Brain microvascular endothelial cell (primary cell): ENCODE measurements at regions not wholly inside any gene's neighbourhood (a gene's known extent, or its start where the extent isn't known, plus 50 kb on each side); places are given as distances from the start of the nearest gene placed in this dataset.

Experiments
- DNase-seq: peaks from one replicate; pipeline ENCODE4 v3.0.0-alpha.2; 2020
- H3K27ac ChIP-seq: fragments of 250-450 bp; sonication (Bioruptor Pico); 2 replicates; pipeline ENCODE4 v1.5.1; 2020; ENCODE audit warnings: mild to moderate bottlenecking, moderate library complexity
- H3K27me3 ChIP-seq: fragments of 250-450 bp; sonication (Bioruptor Pico); replicated peaks from 2 replicates; pipeline ENCODE4 v1.5.1; 2020; ENCODE audit warnings: mild to moderate bottlenecking
- H3K36me3 ChIP-seq: fragments of 250-450 bp; sonication (Bioruptor Pico); replicated peaks from 2 replicates; pipeline ENCODE4 v1.5.1; 2020; ENCODE audit warnings: mild to moderate bottlenecking
- H3K4me3 ChIP-seq: 2 replicates; pipeline ENCODE4 v1.5.1; 2011; ENCODE audit warnings: low read depth, mild to moderate bottlenecking, control low read depth, low read length, moderate library complexity
- CTCF ChIP-seq: IDR thresholded peaks from 2 replicates; pipeline ENCODE4 v1.5.1; 2011; ENCODE audit warnings: low read depth, mild to moderate bottlenecking, moderate library complexity, low read length, control low read depth, inconsistent platforms; ENCODE audit errors: missing control alignments
- in situ Hi-C: cut with HindIII; loops from 2 replicates; pipeline ENCODE4 v1.10.0; 2017; ENCODE audit warnings: low sequenced_read_pairs, low pct_ligation_motif_present

GRCh38 chr3:117486719-117487716 is 777.4 kb downstream of the TUSC7 start:
- no peak for DNase-seq
- H3K4me3 ChIP-seq: no peak overlapping the region
- no peak for TF ChIP-seq CTCF
- no peak overlapping the region for H3K27ac ChIP-seq
- in situ Hi-C loops: no loop called here
- no peaks in the 10 kb centered on the region for H3K36me3 ChIP-seq
- H3K27me3 ChIP-seq: no peaks in the 10 kb centered on the region

DNA sequence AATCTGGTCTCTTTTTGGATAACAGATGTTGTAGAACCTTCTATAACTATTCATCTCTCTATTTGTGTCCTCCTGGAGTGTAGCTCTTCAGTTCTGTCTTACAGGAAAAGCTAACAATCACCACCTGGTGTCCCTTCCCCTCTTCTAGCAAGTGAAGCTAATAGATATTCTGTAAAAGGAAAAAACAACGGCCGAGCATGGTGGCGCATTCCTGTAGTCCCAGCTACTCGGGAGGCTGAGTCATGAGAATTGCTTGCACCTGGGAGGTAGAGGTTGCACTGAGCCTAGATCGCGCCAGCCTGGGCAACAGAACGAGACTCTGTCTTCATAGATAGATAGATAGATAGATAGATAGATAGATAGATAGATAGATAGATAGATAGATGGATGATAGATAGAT is 779.4 kb downstream of the TUSC7 start:
- TF ChIP-seq CTCF: no peak
- in situ Hi-C loops: no loop called here
- Histone ChIP-seq H3K27ac (no peak overlapping the region), H3K36me3 (no peaks in the 10 kb centered on the region), H3K4me3 (no peak overlapping the region), H3K27me3 (no peaks in the 10 kb centered on the region)
- DNase-seq: no peak

DNA sequence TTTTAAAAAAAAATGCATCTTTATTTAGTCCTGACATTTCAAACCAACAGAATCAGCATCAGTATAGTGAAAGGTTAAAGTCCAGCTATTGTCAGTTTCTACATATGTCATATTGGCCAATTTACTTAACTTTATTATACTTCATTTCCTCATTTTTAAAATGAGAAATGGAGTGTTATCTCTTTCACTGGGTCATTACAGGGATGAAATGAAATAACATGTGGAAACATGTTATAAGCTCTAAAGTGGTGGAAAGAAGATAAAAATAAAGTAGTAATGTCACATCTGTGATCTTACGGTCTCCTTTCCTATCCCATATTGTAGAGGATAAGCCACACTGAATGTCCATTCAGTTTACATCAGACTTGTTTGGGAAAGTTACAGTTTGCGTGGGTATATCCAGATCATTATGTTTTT is 780.1 kb downstream of the TUSC7 start:
- H3K27ac ChIP-seq: no peak overlapping the region
- DNase-seq: no peak
- in situ Hi-C loops: no loop called here
- no peak for TF ChIP-seq CTCF
- no peak overlapping the region for H3K4me3 ChIP-seq
- H3K27me3 ChIP-seq: no peaks in the 10 kb centered on the region
- H3K36me3 ChIP-seq: no peaks in the 10 kb centered on the region

DNA sequence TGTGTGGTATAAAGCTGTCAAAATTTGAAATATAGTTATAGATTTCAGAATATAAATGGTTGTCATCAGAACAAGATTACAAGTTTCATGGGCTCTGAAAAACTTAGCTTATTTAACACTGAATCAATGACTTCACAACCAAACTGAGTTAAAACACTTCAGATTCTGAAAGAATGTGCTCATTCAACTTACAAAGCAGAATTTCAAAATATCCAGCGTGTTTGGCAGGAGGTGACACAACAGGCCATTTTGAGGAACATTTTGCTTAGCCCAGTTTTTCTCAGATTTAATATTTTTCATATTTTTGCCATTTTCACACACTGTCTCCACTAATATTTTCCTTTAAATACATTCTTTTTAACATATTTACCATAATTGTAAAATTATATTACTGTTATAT is 781.1 kb downstream of the TUSC7 start:
- no peak for TF ChIP-seq CTCF
- DNase-seq: no peak
- Histone ChIP-seq H3K27me3 (no peaks in the 10 kb centered on the region), H3K36me3 (no peaks in the 10 kb centered on the region), H3K27ac (no peak overlapping the region), H3K4me3 (no peak overlapping the region)
- in situ Hi-C loops: no loop called here

- Histone ChIP-seq H3K36me3 (no peaks in the 10 kb centered on the region), H3K27me3 (no peaks in the 10 kb centered on the region), H3K27ac (no peak overlapping the region), H3K4me3 (no peak overlapping the region)
- no peak for DNase-seq
- no peak for TF ChIP-seq CTCF
- in situ Hi-C loops: no loop called here
These were observed 786.0 kb downstream of the TUSC7 start for GRCh38 chr3:117495620-117496019.
